Lower leg skin (tissue), 4 donors: ENCODE measurements at regions not wholly inside any gene's neighbourhood (a gene's known extent, or its start where the extent isn't known, plus 50 kb on each side); places are given as distances from the start of the nearest gene placed in this dataset.

Experiments used
- DNase-seq, 2 donors: peaks; one replicate each; pipeline ENCODE4 v3.0.0-alpha.2; 2019; ENCODE audit warnings: low spot score in 2 of 2
- H3K4me3 ChIP-seq: fragments of 200-600 bp; sonication (generic); 2 replicates; pipeline ENCODE4 v1.5.1; 2017; ENCODE audit warnings: mild to moderate bottlenecking, low read depth; ENCODE audit not compliant: poor library complexity, severe bottlenecking
- CTCF ChIP-seq, 3 donors: fragments of 450-650 bp; IDR thresholded peaks; one replicate each; pipeline ENCODE4 v1.5.1; 2016; ENCODE audit warnings: antibody characterized with exemption in 3 of 3, mild to moderate bottlenecking in 3 of 3, moderate library complexity in 2 of 3
- POLR2A ChIP-seq, 2 donors: fragments of 450-650 bp; IDR thresholded peaks; one replicate each; pipeline ENCODE4 v1.6.1; 2016 to 2017; ENCODE audit warnings: antibody characterized with exemption in 2 of 2, mild to moderate bottlenecking in 1 of 2, moderate library complexity in 1 of 2
- WGBS, 2 donors: methylation state at CpG; one replicate each; pipeline ENCODE4 v1.1.5; 2018; 5-methylcytosine and 5-hydroxymethylcytosine counted together
- intact Hi-C: fragments of 100-400 bp; cut with DNase I; formaldehyde crosslinking; loops from one replicate; pipeline ENCODE4 v1.15.0; 2023; ENCODE audit warnings: low total_unique reads

GRCh38 chr1:81407000-81407821 lies 393.5 kb upstream of the ADGRL2 start:
- intact Hi-C loops, result no loop called here
- TF ChIP-seq POLR2A (IDR thresholded peaks at IDR 0.05) (no peak), CTCF (IDR thresholded peaks at IDR 0.05) (no peak)
- WGBS, 2 donors, result 58 to 72% methylated on average over 5 of the region's 5 CpGs
- H3K4me3 ChIP-seq, result no peak overlapping the region
- DNase-seq, result no peak

- DNase-seq, result peak in 1 of 2 donors; percentile 15
- intact Hi-C loops, result no loop called here
- WGBS, 2 donors, result 67 to 75% methylated on average over 8 of the region's 8 CpGs
- H3K4me3 ChIP-seq, result no peak overlapping the region
- TF ChIP-seq POLR2A (IDR thresholded peaks at IDR 0.05), result no peak
Measured at GRCh38 chr1:81406292-81406999, 394.3 kb upstream of the ADGRL2 start.

GRCh38 chr1:81398041-81398440 lies 402.7 kb upstream of the ADGRL2 start:
- H3K4me3 ChIP-seq, result no peak overlapping the region
- intact Hi-C loops, result no loop called here
- TF ChIP-seq CTCF (IDR thresholded peaks at IDR 0.05) (no peak), POLR2A (IDR thresholded peaks at IDR 0.05) (no peak)
- no peak for DNase-seq

- intact Hi-C loops, result no loop called here
- no peak for DNase-seq
- no peak overlapping the region for H3K4me3 ChIP-seq
- TF ChIP-seq CTCF (IDR thresholded peaks at IDR 0.05), result no peak
- no peak for TF ChIP-seq POLR2A (IDR thresholded peaks at IDR 0.05)
Measured at GRCh38 chr1:81392526-81393226, 408.1 kb upstream of the ADGRL2 start.

GRCh38 chr1:81391125-81391828 lies 409.5 kb upstream of the ADGRL2 start:
- no peak for DNase-seq
- TF ChIP-seq CTCF (IDR thresholded peaks at IDR 0.05) (no peak), POLR2A (IDR thresholded peaks at IDR 0.05) (no peak)
- WGBS, 2 donors, result 81 to 82% methylated on average over 4 of the region's 4 CpGs
- intact Hi-C loops, result no loop called here
- H3K4me3 ChIP-seq, result no peak overlapping the region
